Fibroblast of skin of left biceps (primary cell): ENCODE measurements at regions not wholly inside any gene's neighbourhood (a gene's known extent, or its start where the extent isn't known, plus 50 kb on each side); places are given as distances from the start of the nearest gene placed in this dataset.

Source experiments
- DNase-seq, 2 experiments: peaks; one replicate each; pipeline ENCODE4 v3.0.0-alpha.2; 2013; ENCODE audit warnings: low read depth in 2 of 2

GRCh38 chr4:100842856-100843255 is 325.0 kb upstream of the EMCN start:
- DNase-seq, result no peak

- no peak for DNase-seq
These were observed 324.1 kb upstream of the EMCN start for GRCh38 chr4:100841911-100842310.

GRCh38 chr4:100839712-100840111 is 321.9 kb upstream of the EMCN start:
- no peak for DNase-seq

GRCh38 chr4:100838286-100838685 is 320.5 kb upstream of the EMCN start:
- DNase-seq, result no peak

- no peak for DNase-seq
These were observed 319.1 kb upstream of the EMCN start for GRCh38 chr4:100836929-100837328.

- no peak for DNase-seq
These were observed 316.8 kb upstream of the EMCN start for GRCh38 chr4:100834616-100835015.

GRCh38 chr4:100833906-100834305 is 316.1 kb upstream of the EMCN start:
- DNase-seq, result no peak

- DNase-seq, result no peak
These were observed 311.3 kb upstream of the EMCN start for GRCh38 chr4:100828986-100829685.

GRCh38 chr4:100828364-100828763 is 310.5 kb upstream of the EMCN start:
- DNase-seq, result no peak

- DNase-seq, result no peak
These were observed 309.9 kb upstream of the EMCN start for GRCh38 chr4:100827756-100828155.

GRCh38 chr4:100826808-100827548 is 309.2 kb upstream of the EMCN start:
- DNase-seq, result no peak

- DNase-seq, result no peak
These were observed 308.2 kb upstream of the EMCN start for GRCh38 chr4:100826067-100826466.

GRCh38 chr4:100823993-100824323 is 306.1 kb upstream of the EMCN start:
- no peak for DNase-seq

- no peak for DNase-seq
These were observed 305.5 kb upstream of the EMCN start for GRCh38 chr4:100823066-100823992.

GRCh38 chr4:100820249-100820648 is 302.4 kb upstream of the EMCN start:
- DNase-seq, result no peak

GRCh38 chr4:100819505-100819904 is 301.7 kb upstream of the EMCN start:
- no peak for DNase-seq

GRCh38 chr4:100816436-100817045 is 298.7 kb upstream of the EMCN start:
- no peak for DNase-seq

GRCh38 chr4:100811046-100811445 is 293.2 kb upstream of the EMCN start:
- DNase-seq, result no peak

GRCh38 chr4:100809506-100809905 is 291.7 kb upstream of the EMCN start:
- no peak for DNase-seq

- no peak for DNase-seq
These were observed 289.2 kb upstream of the EMCN start for GRCh38 chr4:100806988-100807387.

GRCh38 chr4:100805538-100805937 is 287.7 kb upstream of the EMCN start:
- no peak for DNase-seq
